Liver (tissue), 8 donors: ENCODE measurements at regions not wholly inside any gene's neighbourhood (a gene's known extent, or its start where the extent isn't known, plus 50 kb on each side); places are given as distances from the start of the nearest gene placed in this dataset.

Experiments used
- DNase-seq: peaks from one replicate; pipeline ENCODE4 v3.0.0-alpha.2; 2017; ENCODE audit warnings: low spot score
- H3K27ac ChIP-seq, 2 donors: one replicate each; pipeline ENCODE4 v1.7.0; 2013; ENCODE audit warnings: inconsistent platforms in 2 of 2, low read length in 2 of 2, control low read depth in 1 of 2, low read depth in 1 of 2, mild to moderate bottlenecking in 1 of 2
- H3K27me3 ChIP-seq, 4 donors: one replicate each; pipeline versions ENCODE4 v1.6.1 to v1.7.0; 2013; ENCODE audit warnings: low read length in 3 of 4, inconsistent platforms in 1 of 4, mild to moderate bottlenecking in 1 of 4, moderate library complexity in 1 of 4; ENCODE audit not compliant: control insufficient read depth in 4 of 4, insufficient read depth in 4 of 4
- H3K36me3 ChIP-seq, 4 donors: one replicate each; pipeline versions ENCODE4 v1.6.1 to v1.7.0; 2013; ENCODE audit warnings: low read length in 3 of 4, mild to moderate bottlenecking in 3 of 4, low read depth in 1 of 4, moderate library complexity in 1 of 4; ENCODE audit not compliant: control insufficient read depth in 4 of 4, insufficient read depth in 3 of 4
- H3K4me1 ChIP-seq, 4 donors: one replicate each; pipeline versions ENCODE4 v1.6.1 to v1.7.0; 2013; ENCODE audit warnings: low read length in 3 of 4, mild to moderate bottlenecking in 3 of 4, moderate library complexity in 1 of 4; ENCODE audit not compliant: control insufficient read depth in 4 of 4, insufficient read depth in 4 of 4
- H3K4me3 ChIP-seq, 3 donors: one replicate each; pipeline versions ENCODE4 v1.6.1 to v1.7.0; 2013; ENCODE audit warnings: low read length in 3 of 3, control low read depth in 1 of 3, low read depth in 1 of 3, mild to moderate bottlenecking in 1 of 3
- H3K9ac ChIP-seq, 2 donors: one replicate each; pipeline ENCODE4 v1.7.0; 2013; ENCODE audit warnings: low read length in 2 of 2, mild to moderate bottlenecking in 2 of 2, moderate library complexity in 2 of 2, control low read depth in 1 of 2, low read depth in 1 of 2
- H3K9me3 ChIP-seq, 4 donors: one replicate each; pipeline versions ENCODE4 v1.6.1 to v1.7.0; 2013; ENCODE audit warnings: low read length in 3 of 4; ENCODE audit not compliant: control insufficient read depth in 4 of 4
- EGR1 ChIP-seq, 2 donors: IDR thresholded peaks; 2 replicates each; pipeline ENCODE4 v1.6.1; 2016 to 2018; ENCODE audit warnings: antibody characterized with exemption in 2 of 2, low read depth in 2 of 2
- HNF4G ChIP-seq: IDR thresholded peaks from 2 replicates; pipeline ENCODE4 v1.6.1; 2016; ENCODE audit warnings: antibody characterized with exemption
- JUND ChIP-seq, 2 donors: IDR thresholded peaks; 2 replicates each; pipeline ENCODE4 v1.6.1; 2016; ENCODE audit warnings: antibody characterized with exemption in 2 of 2
- NR2F2 ChIP-seq: IDR thresholded peaks from 2 replicates; pipeline ENCODE4 v1.6.1; 2016; ENCODE audit warnings: antibody characterized with exemption
- RAD21 ChIP-seq, 2 donors: IDR thresholded peaks; 2 replicates each; pipeline ENCODE4 v1.6.1; 2016; ENCODE audit warnings: antibody characterized with exemption in 2 of 2, mild to moderate bottlenecking in 2 of 2
- RXRA ChIP-seq, 2 donors: IDR thresholded peaks; 2 replicates each; pipeline ENCODE4 v1.6.1; 2017 to 2018; ENCODE audit warnings: antibody characterized with exemption in 2 of 2, mild to moderate bottlenecking in 1 of 2
- TAF1 ChIP-seq: conservative IDR thresholded peaks from 2 replicates; pipeline ENCODE4 v1.6.1; 2016; ENCODE audit warnings: antibody characterized with exemption, mild to moderate bottlenecking
- YY1 ChIP-seq: IDR thresholded peaks from 2 replicates; pipeline ENCODE4 v1.6.1; 2016; ENCODE audit warnings: antibody characterized with exemption, mild to moderate bottlenecking
- WGBS: extraction: QIAGEN DNeasy Blood & Tissue Kit; methylation state at CpG from one replicate; pipeline ENCODE4 v1.1.7; 2013; 5-methylcytosine and 5-hydroxymethylcytosine counted together
- TF ChIP-seq, protein P1 (sequence below): fragments of 150-350 bp; IDR thresholded peaks from 2 replicates; pipeline ENCODE4 v1.5.1; 2017; ENCODE audit warnings: improper control_type of control experiment, low read depth, low read length; ENCODE audit not compliant: missing input control
- TF ChIP-seq, protein P2 (sequence below): IDR thresholded peaks from 2 replicates; pipeline ENCODE4 v1.6.1; 2016; ENCODE audit warnings: antibody characterized with exemption
- TF ChIP-seq, protein P3 (sequence below): IDR thresholded peaks from 2 replicates; pipeline ENCODE4 v1.6.1; 2016; ENCODE audit warnings: antibody characterized with exemption
- donor health status: healthy.
- donor health status: healthy.
- donor health status: healthy.
- donor health status: healthy.
- donor health status: healthy.

DNA sequence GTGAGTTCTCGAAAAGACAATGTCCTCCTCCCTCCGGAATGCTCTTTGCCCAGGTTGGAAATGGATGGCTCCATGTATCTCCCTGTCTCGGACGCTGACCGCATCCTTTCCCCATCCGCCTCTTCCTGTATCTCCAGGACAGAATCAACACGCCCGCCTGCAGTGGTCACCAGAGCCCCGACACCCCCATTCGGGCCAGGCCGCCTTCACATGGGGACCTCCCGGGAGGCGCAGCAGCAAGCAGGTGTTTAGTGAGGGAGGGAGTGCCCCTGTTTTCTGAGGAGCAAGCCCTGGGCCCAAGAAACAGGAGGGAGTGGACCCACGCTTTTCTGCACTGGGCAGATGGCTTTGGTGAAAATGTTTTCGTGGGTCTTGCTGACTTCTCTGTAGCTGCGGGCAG, 83.5 kb upstream of the TTC34 start (continued):
- TF ChIP-seq, protein P1, sequence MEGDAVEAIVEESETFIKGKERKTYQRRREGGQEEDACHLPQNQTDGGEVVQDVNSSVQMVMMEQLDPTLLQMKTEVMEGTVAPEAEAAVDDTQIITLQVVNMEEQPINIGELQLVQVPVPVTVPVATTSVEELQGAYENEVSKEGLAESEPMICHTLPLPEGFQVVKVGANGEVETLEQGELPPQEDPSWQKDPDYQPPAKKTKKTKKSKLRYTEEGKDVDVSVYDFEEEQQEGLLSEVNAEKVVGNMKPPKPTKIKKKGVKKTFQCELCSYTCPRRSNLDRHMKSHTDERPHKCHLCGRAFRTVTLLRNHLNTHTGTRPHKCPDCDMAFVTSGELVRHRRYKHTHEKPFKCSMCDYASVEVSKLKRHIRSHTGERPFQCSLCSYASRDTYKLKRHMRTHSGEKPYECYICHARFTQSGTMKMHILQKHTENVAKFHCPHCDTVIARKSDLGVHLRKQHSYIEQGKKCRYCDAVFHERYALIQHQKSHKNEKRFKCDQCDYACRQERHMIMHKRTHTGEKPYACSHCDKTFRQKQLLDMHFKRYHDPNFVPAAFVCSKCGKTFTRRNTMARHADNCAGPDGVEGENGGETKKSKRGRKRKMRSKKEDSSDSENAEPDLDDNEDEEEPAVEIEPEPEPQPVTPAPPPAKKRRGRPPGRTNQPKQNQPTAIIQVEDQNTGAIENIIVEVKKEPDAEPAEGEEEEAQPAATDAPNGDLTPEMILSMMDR = no peak
- TF ChIP-seq YY1 = no peak

DNA sequence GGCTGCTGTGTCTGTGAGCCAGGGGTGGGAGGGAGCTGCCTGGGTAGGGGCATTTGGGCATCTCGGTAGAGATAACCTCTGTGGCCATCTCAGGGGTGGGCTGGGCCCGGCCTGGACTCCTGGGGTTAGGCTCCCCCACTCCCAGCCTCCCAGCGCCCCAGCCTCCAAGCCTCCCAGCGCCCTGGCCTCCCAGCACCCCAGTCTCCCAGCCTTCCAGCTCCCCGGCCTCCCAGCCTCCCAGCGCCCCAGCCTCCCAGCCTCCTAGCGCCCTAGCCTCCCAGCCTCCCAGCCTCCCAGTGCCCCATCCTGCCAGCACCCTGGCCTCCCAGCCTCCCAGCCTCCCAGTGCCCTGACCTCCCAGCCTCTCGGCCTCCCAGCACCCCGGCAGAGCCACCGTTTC, 85.1 kb upstream of the TTC34 start:
- H3K27me3 ChIP-seq = peaks cover 0 to 5% (median 1%) of the 10 kb centered on the region in 4 donors
- H3K4me1 ChIP-seq = no peaks in the 10 kb centered on the region
- H3K9ac ChIP-seq = no peak overlapping the region
- no peak overlapping the region for H3K4me3 ChIP-seq
- no peak for DNase-seq
- 83% methylated on average over 10 of the region's 10 CpGs for WGBS
- no peaks in the 10 kb centered on the region for H3K36me3 ChIP-seq
- no peak overlapping the region for H3K27ac ChIP-seq
- no peaks in the 10 kb centered on the region for H3K9me3 ChIP-seq
- TF ChIP-seq RAD21 (IDR thresholded peaks at IDR 0.05) = no peak
- no peak for TF ChIP-seq JUND (IDR thresholded peaks at IDR 0.05)
- no peak for TF ChIP-seq YY1

DNA sequence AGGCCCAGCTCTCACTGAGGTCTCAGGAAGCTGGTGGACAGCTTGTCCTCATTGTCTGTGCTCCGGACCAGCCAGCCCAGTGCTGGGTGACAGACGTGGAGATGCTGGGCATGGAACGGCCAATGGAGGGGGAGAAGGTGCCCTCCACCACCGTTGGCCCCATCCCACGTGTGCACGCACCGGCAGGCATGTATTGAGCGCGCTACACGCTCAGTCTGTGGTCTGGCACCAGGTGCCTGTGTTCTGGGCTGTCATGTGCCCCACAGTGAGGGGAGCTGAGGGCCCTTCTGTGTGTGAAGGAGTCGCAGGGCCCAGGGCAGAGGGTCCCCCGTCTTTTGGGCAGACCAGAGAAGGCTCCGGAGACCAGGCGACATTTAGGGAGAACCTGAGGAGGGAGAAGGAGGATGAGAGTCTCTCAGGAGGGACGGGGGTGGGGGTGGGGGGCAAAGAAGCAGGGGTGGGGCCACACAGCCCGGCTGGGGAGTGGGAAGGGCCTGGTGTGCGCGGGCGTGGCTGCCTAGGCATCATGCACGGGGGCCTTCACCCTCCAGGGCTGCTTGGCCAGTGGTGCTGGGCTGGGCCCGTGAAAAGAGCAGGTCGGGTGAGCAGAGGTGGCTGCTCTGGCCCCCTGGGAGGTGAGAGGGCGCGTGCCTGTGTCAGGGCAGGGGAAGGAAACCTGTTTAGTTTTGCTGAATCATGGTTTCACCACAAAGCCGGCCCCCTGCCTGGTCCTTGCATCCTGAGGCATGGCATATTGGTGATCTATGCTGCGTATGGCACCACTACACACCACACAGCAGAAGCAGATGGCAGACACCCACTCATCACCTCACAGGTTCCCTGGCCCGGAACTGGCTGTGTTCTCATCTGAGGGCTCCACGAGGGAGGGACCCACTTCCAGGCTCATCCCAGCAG, 86.7 kb upstream of the TTC34 start:
- no peak overlapping the region for H3K27ac ChIP-seq
- no peaks in the 10 kb centered on the region for H3K36me3 ChIP-seq
- no peak for TF ChIP-seq TAF1
- TF ChIP-seq, protein P2, sequence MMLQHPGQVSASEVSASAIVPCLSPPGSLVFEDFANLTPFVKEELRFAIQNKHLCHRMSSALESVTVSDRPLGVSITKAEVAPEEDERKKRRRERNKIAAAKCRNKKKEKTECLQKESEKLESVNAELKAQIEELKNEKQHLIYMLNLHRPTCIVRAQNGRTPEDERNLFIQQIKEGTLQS = no peak
- TF ChIP-seq NR2F2 = no peak
- TF ChIP-seq, protein P1 = no peak
- no peak for TF ChIP-seq HNF4G
- no peak for TF ChIP-seq RAD21 (IDR thresholded peaks at IDR 0.05)
- TF ChIP-seq, protein P3, sequence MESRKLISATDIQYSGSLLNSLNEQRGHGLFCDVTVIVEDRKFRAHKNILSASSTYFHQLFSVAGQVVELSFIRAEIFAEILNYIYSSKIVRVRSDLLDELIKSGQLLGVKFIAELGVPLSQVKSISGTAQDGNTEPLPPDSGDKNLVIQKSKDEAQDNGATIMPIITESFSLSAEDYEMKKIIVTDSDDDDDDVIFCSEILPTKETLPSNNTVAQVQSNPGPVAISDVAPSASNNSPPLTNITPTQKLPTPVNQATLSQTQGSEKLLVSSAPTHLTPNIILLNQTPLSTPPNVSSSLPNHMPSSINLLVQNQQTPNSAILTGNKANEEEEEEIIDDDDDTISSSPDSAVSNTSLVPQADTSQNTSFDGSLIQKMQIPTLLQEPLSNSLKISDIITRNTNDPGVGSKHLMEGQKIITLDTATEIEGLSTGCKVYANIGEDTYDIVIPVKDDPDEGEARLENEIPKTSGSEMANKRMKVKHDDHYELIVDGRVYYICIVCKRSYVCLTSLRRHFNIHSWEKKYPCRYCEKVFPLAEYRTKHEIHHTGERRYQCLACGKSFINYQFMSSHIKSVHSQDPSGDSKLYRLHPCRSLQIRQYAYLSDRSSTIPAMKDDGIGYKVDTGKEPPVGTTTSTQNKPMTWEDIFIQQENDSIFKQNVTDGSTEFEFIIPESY = no peak
- TF ChIP-seq YY1 = no peak
- no peak for TF ChIP-seq JUND (IDR thresholded peaks at IDR 0.05)
- TF ChIP-seq RXRA (IDR thresholded peaks at IDR 0.05) = no peak
- no peak for TF ChIP-seq EGR1 (IDR thresholded peaks at IDR 0.05; ENCODE audit: low read depth in 2 of 2)
- no peak for DNase-seq
- WGBS = 70% methylated on average over 28 of the region's 28 CpGs
- no peaks in the 10 kb centered on the region for H3K4me1 ChIP-seq
- H3K9ac ChIP-seq = no peak overlapping the region
- no peaks in the 10 kb centered on the region for H3K9me3 ChIP-seq
- peaks cover 0 to 5% (median 1%) of the 10 kb centered on the region in 4 donors for H3K27me3 ChIP-seq
- H3K4me3 ChIP-seq = no peak overlapping the region
